A673 (cell line): ENCODE measurements at regions not wholly inside any gene's neighbourhood (a gene's known extent, or its start where the extent isn't known, plus 50 kb on each side); places are given as distances from the start of the nearest gene placed in this dataset.

ENCODE experiments used
- BruUV-seq: library from RNA; stranded (reverse); fragments of 400-500 nt; replicated peaks from 2 replicates; lab custom pipeline; 2021; lab: Mats Ljungman, UMichigan
- CTCF ChIA-PET: fragments of 300-600 bp; sonication (Branson Sonifier 250); formaldehyde crosslinking; loops from one replicate; lab custom pipeline; 2022; ENCODE audit warnings: antibody characterized with exemption; lab: Charles Lee
- POLR2A ChIA-PET: fragments of 300-600 bp; sonication (Branson Sonifier 250); formaldehyde crosslinking; loops from one replicate; lab custom pipeline; 2022; ENCODE audit warnings: antibody characterized with exemption; ENCODE audit not compliant: low non-redundant PET; lab: Charles Lee
- DNase-seq: peaks from one replicate; pipeline ENCODE4 v3.0.0-alpha.2; 2015; ENCODE audit warnings: low spot score
- H3K27ac ChIP-seq: fragments of 200-600 bp; sonication (generic); 2 replicates; pipeline ENCODE4 v1.5.1; 2016; ENCODE audit warnings: mixed run types, low read depth, mild to moderate bottlenecking, mixed read lengths, antibody characterized with exemption, low read length; ENCODE audit not compliant: poor library complexity, severe bottlenecking
- H3K27me3 ChIP-seq: fragments of 200-600 bp; sonication (generic); replicated peaks from 2 replicates; pipeline ENCODE4 v1.6.1; 2017; ENCODE audit warnings: mixed run types, low read depth, mild to moderate bottlenecking, mixed read lengths, antibody characterized with exemption, low read length; ENCODE audit not compliant: insufficient read depth, poor library complexity
- H3K36me3 ChIP-seq: fragments of 200-600 bp; sonication (generic); 2 replicates; pipeline ENCODE4 v1.6.1; 2016; ENCODE audit warnings: mixed run types, mild to moderate bottlenecking, mixed read lengths, antibody characterized with exemption, low read length; ENCODE audit not compliant: insufficient read depth, poor library complexity, severe bottlenecking
- H3K4me1 ChIP-seq: fragments of 200-600 bp; sonication (generic); 2 replicates; pipeline ENCODE4 v1.6.1; 2017; ENCODE audit warnings: mixed run types, mild to moderate bottlenecking, mixed read lengths, antibody characterized with exemption, low read length; ENCODE audit not compliant: insufficient read depth, poor library complexity, severe bottlenecking
- H3K4me3 ChIP-seq: fragments of 200-600 bp; sonication (generic); 2 replicates; pipeline ENCODE4 v1.5.1; 2016; ENCODE audit warnings: low read depth, mixed run types, mild to moderate bottlenecking, mixed read lengths, low read length; ENCODE audit not compliant: poor library complexity, severe bottlenecking
- H3K9me3 ChIP-seq: fragments of 200-600 bp; sonication (generic); 2 replicates; pipeline ENCODE4 v1.6.1; 2016; ENCODE audit warnings: mixed run types, low read depth, mild to moderate bottlenecking, mixed read lengths, antibody characterized with exemption, low read length; ENCODE audit not compliant: poor library complexity, severe bottlenecking
- CTCF ChIP-seq: fragments of 300-800, 200-600 bp; sonication (generic); conservative IDR thresholded peaks from 2 replicates; pipeline ENCODE4 v1.5.1; 2017; ENCODE audit warnings: low read depth, mild to moderate bottlenecking, antibody characterized with exemption, low read length, moderate library complexity, mixed read lengths
- EZH2 ChIP-seq: fragments of 200-600 bp; sonication (generic); IDR thresholded peaks from 2 replicates; pipeline ENCODE4 v1.6.1; 2017; ENCODE audit warnings: borderline replicate concordance, low read depth, mild to moderate bottlenecking, mixed read lengths, antibody characterized with exemption, low read length; ENCODE audit not compliant: poor library complexity, severe bottlenecking
- intact Hi-C: fragments of 100-400 bp; cut with micrococcal nuclease; formaldehyde crosslinking; loops from one replicate; pipeline ENCODE4 v1.10.0; 2022; ENCODE audit not compliant: unreplicated experiment

DNA sequence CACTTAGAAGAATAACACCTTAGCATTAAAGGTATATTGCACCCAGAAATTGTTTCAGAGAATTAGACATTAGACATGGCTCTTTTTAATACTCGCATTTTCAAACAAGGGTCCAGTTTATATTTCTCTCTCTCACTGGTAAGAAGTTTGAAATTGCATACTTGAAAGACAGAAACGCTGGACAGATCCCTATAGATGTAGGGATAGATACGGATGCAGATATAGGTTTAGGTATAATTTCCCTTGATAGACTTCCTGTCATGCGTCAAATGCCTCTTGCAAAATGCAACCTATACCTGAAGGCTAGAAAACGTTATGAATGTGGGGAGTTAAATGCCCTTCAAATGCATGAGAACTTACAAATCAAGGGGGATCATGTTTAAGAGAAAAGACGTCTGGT, 99.4 kb upstream of the BCL6 start:
- no peak for DNase-seq
- H3K27ac ChIP-seq = no peak overlapping the region
- no peaks in the 10 kb centered on the region for H3K36me3 ChIP-seq
- TF ChIP-seq CTCF (no peak), EZH2 (no peak)
- BruUV-seq = no TSS peak
- intact Hi-C loops = no loop called here
- no peaks in the 10 kb centered on the region for H3K4me1 ChIP-seq
- H3K9me3 ChIP-seq = no peaks in the 10 kb centered on the region
- CTCF ChIA-PET = no interaction called here
- no peak overlapping the region for H3K4me3 ChIP-seq
- POLR2A ChIA-PET = no interaction called here
- peaks cover 7% of the 10 kb centered on the region for H3K27me3 ChIP-seq

- CTCF ChIA-PET = no interaction called here
Observed at GRCh38 chr3:187845826-187846225, 100.6 kb upstream of the BCL6 start.

DNA sequence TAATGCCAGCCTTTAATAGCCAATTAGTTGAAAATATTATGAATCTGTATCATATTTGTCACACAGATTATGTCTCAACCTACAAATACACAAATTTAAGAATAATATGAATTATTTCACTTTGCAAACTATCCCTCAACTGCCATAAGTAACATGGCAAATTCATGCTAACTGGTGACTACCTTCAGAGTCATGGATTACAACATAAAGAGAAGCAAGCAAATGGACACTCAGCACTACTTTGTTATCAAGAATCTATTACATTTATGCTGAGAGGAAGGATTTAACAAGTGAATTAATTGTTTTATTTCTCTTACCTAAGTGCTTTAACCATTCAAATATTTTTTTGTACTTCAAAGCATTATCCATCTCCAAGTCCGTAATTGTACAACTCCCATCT, 103.1 kb upstream of the BCL6 start:
- DNase-seq = no peak
- Histone ChIP-seq H3K9me3 (no peaks in the 10 kb centered on the region), H3K27me3 (peaks cover 7% of the 10 kb centered on the region), H3K4me1 (no peaks in the 10 kb centered on the region), H3K36me3 (no peaks in the 10 kb centered on the region), H3K4me3 (no peak overlapping the region), H3K27ac (no peak overlapping the region)
- ChIA-PET CTCF (no interaction called here), POLR2A (no interaction called here)
- intact Hi-C loops = no loop called here
- TF ChIP-seq CTCF (no peak), EZH2 (no peak)
- no TSS peak for BruUV-seq

More at GRCh38 chr3:187845826-187846225, 100.6 kb upstream of the BCL6 start:
- peaks cover 7% of the 10 kb centered on the region for H3K27me3 ChIP-seq
- H3K36me3 ChIP-seq = no peaks in the 10 kb centered on the region
- TF ChIP-seq EZH2 (no peak), CTCF (no peak)
- no peak for DNase-seq
- intact Hi-C loops = no loop called here
- no TSS peak for BruUV-seq
- no peaks in the 10 kb centered on the region for H3K9me3 ChIP-seq
- H3K4me3 ChIP-seq = no peak overlapping the region
- no peaks in the 10 kb centered on the region for H3K4me1 ChIP-seq
- H3K27ac ChIP-seq = no peak overlapping the region
- POLR2A ChIA-PET = no interaction called here
